Effector CD8-positive, alpha-beta T cell (primary cell): ENCODE measurements at regions not wholly inside any gene's neighbourhood (a gene's known extent, or its start where the extent isn't known, plus 50 kb on each side); places are given as distances from the start of the nearest gene placed in this dataset.

Source experiments
- DNase-seq: peaks from one replicate; lab custom pipeline; 2025; lab: John Stamatoyannopoulos, UW

GRCh38 chr16:65219786-65220185 lies 97.9 kb upstream of the CDH11 start:
- DNase-seq, result no peak

- no peak for DNase-seq
Observed at GRCh38 chr16:65218348-65218747, 96.5 kb upstream of the CDH11 start.

GRCh38 chr16:65213866-65214595 lies 92.2 kb upstream of the CDH11 start:
- no peak for DNase-seq

- DNase-seq, result no peak
Observed at GRCh38 chr16:65212791-65213190, 90.9 kb upstream of the CDH11 start.

- no peak for DNase-seq
Observed at GRCh38 chr16:65212240-65212639, 90.4 kb upstream of the CDH11 start.

- no peak for DNase-seq
Observed at GRCh38 chr16:65202461-65202860, 80.6 kb upstream of the CDH11 start.

GRCh38 chr16:65201511-65201910 lies 79.6 kb upstream of the CDH11 start:
- no peak for DNase-seq

GRCh38 chr16:65200857-65201256 lies 79.0 kb upstream of the CDH11 start:
- DNase-seq, result no peak

- no peak for DNase-seq
Observed at GRCh38 chr16:65200156-65200773, 78.4 kb upstream of the CDH11 start.

GRCh38 chr16:65196420-65197075 lies 74.7 kb upstream of the CDH11 start:
- DNase-seq, result no peak

- DNase-seq, result no peak
Observed at GRCh38 chr16:65195998-65196397, 74.1 kb upstream of the CDH11 start.

- no peak for DNase-seq
Observed at GRCh38 chr16:65185241-65185778, 63.4 kb upstream of the CDH11 start.

- DNase-seq, result no peak
Observed at GRCh38 chr16:65181071-65181561, 59.3 kb upstream of the CDH11 start.

- no peak for DNase-seq
Observed at GRCh38 chr16:65178151-65178550, 56.3 kb upstream of the CDH11 start.

GRCh38 chr16:65176603-65177002 lies 54.7 kb upstream of the CDH11 start:
- no peak for DNase-seq

- no peak for DNase-seq
Observed at GRCh38 chr16:65172356-65172755, 50.5 kb upstream of the CDH11 start.
